GM12874 (cell line): ENCODE measurements at regions not wholly inside any gene's neighbourhood (a gene's known extent, or its start where the extent isn't known, plus 50 kb on each side); places are given as distances from the start of the nearest gene placed in this dataset.

Source experiments
- CTCF ChIP-seq: IDR thresholded peaks from 2 replicates; pipeline ENCODE4 v1.5.1; 2011; ENCODE audit warnings: low read depth, mild to moderate bottlenecking, control low read depth, low read length, moderate library complexity; ENCODE audit not compliant: insufficient read depth

GRCh38 chr5:109580225-109580624 is 109.5 kb upstream of the MAN2A1 start:
- no peak for TF ChIP-seq CTCF

GRCh38 chr5:109575506-109575905 is 114.2 kb upstream of the MAN2A1 start:
- no peak for TF ChIP-seq CTCF

GRCh38 chr5:109574985-109575384 is 114.7 kb upstream of the MAN2A1 start:
- no peak for TF ChIP-seq CTCF

GRCh38 chr5:109573766-109574165 is 116.0 kb upstream of the MAN2A1 start:
- TF ChIP-seq CTCF: no peak

GRCh38 chr5:109573256-109573655 is 116.5 kb upstream of the MAN2A1 start:
- no peak for TF ChIP-seq CTCF

- TF ChIP-seq CTCF: no peak
Measured at GRCh38 chr5:109571785-109572184, 117.9 kb upstream of the MAN2A1 start.

GRCh38 chr5:109570362-109570874 is 119.3 kb upstream of the MAN2A1 start:
- no peak for TF ChIP-seq CTCF
